ENCODE measurements at regions not wholly inside any gene's neighbourhood (a gene's known extent, or its start where the extent isn't known, plus 50 kb on each side); places are given as distances from the start of the nearest gene placed in this dataset.
"Not testable (repeated sequence)": the region's sequence is repeated elsewhere in the genome, so short reads cannot be mapped to it uniquely, and the experiment has no call there.

DNA sequence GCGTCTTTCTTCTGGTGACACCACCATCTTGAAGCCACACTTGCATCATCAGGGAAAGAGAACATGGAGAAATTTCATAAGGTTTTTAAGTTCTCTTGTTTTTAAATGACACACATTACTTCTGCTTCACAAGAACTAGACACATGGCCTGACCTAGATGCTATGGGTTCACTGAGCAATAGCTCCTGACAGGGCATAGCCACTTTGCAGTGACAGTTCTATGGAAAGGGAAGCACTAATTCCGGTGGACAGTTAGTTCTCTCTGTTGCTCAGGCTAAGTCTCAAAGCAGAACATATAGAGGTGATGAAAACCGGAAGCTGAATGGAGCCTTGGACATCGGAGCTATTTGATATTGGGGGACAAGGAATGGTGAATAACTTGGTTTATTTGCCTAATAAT, 940.1 kb upstream of the WWC1 start:
- DNase-seq, result no peak

DNA sequence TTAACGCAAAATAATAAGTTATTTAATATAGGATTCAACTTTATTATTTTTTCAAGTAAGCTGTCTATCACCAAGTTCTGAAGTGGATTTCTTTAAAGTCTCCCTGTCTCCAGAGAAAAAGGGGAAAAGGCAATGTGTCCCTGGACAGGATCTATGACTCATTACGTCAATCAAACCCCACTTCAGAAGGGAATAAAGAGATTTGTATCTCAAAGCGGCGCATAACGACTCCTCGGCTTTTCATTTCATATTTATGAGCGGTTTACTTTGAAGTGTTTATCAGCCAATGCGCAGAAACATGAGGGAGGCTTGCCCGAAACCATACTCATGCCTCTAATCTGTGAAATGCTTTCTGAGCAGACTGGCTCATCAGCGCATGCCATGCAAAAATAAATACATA, 938.6 kb upstream of the WWC1 start:
- DNase-seq, result no peak

DNA sequence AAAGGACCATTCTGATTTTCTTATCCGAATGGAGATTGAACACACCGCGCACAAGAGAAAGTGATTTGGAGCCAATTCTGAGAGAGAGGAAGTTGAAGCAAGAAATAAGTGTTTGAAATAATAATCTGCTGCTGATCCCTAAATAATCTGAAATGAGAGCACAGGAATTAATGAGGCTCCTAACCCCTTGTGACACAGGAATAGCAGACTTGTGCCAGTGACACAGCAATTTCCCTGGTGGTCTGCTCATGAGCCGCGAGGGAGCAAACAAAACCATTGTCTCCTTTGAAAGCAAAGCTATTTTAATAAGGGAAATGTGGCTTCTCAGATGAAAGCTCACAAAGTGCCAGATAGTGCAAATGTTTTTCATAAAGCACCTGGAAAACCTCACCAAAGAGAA, 936.1 kb upstream of the WWC1 start:
- DNase-seq, result no peak

DNA sequence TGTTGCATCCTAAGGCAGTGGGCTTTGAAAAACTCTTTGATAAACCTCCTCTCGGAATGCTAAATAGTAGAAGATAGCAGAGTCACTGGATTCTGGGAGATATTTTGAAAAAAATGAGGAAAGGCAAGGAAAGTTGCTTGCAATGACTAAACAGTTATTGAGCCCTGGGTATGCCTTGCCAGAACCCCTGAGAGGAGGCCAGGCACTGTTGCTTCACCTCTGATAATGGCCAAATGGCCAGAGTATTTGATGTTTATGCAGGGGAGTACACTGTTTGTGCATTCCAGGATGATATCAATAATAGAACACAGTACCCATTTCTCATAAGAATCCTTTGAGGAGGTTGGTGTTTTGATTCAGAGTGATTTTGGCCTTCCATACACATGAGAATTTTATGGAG, 935.1 kb upstream of the WWC1 start:
- no peak for DNase-seq

DNA sequence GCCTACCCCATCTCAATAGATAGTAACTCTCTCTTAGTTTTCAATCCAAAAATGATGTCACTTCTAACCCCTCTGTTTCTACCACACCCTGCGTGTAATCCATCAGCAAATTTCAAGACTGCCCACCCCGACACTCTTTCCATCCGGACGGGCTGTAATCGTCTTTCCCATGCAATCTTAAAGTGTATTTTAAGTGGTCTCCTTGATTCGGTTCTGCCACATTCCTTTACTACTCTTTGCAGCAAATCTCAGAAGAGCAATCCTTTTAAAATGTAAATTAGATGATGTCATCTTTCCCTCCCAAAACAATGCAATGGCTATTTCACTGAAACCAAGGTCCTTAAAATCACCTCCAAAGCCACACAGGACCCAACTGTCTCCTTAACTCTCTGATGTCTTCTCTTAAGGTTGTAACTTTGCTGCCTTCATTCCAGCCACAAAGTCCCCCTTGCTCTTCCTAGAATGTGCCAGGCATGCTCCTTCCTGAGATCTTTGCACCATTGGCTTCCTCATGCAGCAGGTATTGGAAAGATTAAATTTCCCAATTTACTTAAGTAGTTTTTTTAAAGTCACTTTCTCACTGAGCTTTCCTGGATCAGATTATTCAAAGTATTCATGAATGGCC, 932.5 kb upstream of the WWC1 start:
- no peak for DNase-seq

DNA sequence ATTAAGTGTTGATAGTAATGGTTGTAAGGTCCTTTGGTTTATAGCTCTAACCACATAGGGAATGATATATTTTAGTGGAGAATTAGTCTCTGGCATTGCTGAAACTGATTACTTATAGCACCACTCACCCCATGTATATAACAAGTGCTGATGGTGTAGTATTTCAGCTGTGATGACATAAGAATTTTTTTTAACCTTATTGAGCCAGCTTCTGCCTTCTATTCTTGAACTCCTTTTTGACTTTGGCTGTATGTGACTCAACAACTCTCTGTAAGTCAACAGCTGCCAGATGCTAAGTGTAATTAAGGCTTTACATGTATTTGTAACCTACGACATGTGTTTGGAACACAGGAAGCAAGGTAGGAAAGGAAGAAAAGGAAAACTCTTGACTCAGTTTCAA, 929.6 kb upstream of the WWC1 start:
- no peak for DNase-seq

DNA sequence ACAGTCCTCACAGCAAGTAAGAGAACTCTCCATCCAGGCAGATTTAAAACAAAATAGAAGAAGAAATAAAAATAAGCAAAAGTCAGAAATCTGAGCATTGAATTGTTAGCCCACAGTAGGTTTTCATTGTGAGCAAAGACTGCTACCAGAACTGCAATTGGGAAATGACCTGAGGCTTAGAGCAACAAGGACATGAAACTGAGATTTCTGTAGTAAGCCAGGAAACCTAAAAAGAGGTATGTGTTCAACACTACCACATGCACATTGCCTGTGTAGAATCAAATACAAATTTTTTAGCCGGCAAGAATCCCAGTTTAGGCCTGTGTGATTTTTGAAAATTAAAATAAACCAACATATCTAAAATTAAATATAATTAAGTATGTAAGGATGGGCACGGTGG, 928.4 kb upstream of the WWC1 start:
- DNase-seq, result no peak

DNA sequence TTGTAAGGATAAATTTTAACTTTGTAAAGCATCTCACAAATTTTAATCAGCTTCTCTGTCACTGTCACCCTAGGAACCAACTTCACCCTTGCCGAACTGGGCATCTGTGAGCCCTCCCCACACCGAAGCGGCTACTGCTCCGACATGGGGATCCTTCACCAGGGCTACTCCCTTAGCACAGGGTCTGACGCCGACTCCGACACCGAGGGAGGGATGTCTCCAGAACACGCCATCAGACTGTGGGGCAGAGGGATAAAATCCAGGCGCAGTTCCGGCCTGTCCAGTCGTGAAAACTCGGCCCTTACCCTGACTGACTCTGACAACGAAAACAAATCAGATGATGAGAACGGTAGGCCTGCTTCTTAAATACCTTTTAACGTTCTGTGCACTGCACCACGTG, 916.3 kb upstream of the WWC1 start:
- DNase-seq, result no peak

DNA sequence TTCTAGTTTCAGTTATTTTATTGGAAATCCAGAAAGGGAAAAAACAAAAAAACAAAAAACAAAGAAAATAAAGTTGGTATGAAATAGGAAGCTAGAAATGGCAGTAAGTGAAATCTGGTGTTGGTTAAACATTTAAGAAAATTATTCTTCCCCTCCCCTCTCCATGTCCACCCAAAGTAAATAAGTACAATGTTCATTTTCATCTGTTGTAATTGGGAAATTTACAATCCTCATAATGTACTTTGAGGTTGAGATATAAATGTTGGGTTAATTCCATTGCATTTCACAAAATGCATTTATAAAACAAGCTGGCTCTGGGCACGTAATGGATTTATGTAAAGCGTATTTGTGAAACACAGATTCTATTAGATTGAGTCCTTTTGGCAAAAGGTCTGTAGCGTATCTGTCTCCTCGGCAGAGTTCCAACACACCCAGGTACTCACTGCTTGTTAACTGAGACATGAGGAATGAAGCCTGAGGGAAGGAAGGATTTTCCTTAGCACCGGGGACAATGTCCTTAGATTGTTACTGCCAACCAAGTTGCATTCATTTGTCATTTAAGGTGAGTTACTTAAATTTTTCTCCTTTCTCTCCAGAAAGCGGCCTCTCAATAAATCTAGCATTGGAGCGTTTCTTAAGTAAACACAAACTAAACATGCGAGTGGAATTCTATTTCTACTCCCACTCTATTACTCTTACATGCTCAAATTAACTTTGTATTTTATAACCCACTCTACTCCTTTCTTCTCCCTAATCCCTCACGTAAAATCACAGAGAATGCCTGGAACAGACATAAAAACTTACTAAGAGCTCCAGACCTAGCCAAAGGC, 912.3 kb upstream of the WWC1 start:
- no peak for DNase-seq

DNA sequence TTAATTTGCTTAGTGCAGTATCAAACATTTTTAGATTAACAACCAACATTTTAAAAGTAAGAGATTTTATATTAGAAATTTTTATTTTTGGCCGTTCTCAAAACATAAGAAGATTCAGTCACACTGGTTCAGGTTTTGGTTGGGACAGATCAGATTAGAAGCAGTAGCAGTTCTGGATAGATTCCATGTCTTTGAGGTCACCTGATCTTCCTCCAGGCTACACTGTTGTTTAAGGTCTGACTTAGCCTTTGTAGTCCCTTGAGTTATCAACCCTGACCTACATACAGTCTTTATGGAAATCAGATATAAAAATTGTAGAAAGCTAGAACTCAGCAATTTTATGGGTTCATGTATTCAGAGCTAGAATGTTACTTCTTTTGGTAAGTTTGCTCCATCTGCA, 910.0 kb upstream of the WWC1 start:
- DNase-seq, result no peak

DNA sequence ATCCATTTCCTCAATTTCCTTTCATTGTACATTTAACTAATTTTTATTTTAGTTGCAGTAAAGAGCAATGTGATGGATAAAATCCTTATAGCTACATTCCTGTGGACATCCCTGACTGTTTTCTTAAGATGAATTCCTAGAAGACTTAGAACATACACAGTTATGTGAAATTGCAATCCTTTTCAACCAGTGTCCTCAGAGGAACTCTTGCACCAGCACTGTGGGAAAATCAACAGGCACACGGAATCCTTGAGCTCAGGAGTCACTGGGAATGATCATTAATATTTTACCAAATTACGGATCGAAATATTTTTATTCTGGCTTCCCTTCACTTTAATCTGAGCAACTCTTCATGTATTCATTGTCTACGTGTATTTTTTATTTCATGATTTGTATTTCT, 901.9 kb upstream of the WWC1 start:
- no peak for DNase-seq

DNA sequence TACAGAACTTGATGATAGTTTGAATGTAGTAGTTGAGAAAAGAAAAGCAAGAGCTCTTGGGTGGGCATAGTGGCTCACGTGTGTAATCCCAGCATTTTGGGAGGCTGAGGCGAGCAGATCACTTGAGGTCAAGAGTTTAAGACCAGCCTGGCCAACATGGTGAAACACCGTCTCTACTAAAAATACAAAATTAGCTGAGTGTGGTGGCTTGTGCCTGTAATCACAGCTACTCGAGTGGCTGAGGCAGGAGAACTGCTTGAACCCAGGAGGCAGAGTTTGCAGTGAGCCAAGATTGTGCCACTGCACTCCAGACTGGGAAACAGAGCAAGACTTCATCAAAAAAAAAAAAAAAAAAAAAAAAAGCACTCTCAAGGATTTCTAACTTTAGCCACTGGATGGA, 900.2 kb upstream of the WWC1 start:
- not testable (repeated sequence) for DNase-seq

DNA sequence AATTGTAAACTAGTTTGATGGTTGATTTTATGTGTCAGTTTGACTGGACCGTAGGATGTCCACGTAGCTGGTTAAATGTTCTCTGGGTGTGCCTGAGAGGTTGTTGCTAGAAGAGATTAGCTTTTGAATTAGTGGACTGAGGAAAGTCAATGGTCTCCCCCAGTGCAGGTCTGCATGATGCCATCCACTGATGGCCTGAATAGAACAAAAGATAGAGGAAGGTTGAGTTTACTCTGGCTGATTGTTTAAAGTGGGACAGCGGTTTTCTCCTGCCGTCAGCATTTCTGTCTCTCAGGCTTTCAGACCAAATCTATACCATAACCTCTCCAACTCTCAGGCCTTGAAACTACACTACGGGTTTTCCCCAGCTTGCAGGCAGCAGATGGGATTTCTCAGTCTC, 899.2 kb upstream of the WWC1 start:
- no peak for DNase-seq

DNA sequence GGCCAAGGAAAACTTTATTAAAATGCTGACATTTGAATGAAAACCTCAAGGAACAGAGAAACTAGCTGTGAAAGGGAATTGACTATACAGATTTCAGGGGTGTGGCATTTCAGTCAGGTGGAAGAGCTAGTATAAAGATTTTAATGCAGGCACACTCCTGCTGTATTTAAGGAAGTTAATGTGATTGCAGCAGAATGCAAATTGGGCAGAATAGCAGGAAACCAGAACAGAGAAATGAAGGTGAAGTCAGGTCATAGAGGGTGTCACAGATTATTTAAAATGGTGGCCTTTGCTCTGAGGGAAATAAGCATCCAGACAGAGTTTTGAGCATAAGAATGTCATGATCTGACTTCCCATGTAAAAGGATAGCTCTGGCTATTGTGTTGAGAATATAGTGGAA, 898.1 kb upstream of the WWC1 start:
- DNase-seq, result no peak

DNA sequence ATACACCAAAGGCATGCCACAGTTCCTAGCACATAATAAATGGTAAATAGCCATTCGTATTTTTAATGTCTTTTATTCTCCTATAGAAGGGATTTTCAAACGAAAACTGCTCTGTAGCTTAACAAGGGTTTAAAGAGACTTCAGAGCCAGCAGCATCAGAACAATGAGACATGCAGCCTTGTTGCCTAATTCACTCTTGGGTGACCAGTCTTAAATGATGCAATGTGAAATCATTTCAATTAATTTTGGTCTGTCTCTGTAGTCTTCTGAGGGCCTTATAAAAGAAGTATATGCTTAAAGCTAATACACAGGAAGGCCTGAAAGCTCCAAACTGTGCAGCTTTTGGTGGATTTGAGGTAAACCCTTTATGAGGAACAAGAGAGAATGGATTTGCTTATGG, 888.8 kb upstream of the WWC1 start:
- no peak for DNase-seq

DNA sequence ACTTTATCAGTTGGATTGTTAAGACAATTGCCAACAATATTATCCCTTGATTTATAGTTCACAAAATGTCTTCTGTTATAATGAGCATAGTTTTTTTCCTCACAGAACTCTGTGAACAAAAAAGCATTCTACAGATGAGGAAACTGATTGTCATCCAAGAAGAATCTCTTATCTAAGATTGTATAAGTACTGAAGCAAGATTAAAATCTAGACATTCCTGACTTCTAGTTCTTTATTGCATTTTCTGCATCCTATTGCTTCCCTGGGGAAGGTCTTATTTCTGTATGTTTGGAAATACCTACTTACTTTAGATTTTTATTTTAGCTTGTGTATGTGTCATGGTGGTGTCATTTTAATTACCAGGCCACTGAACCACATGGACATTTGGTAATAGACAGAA, 884.9 kb upstream of the WWC1 start:
- no peak for DNase-seq

DNA sequence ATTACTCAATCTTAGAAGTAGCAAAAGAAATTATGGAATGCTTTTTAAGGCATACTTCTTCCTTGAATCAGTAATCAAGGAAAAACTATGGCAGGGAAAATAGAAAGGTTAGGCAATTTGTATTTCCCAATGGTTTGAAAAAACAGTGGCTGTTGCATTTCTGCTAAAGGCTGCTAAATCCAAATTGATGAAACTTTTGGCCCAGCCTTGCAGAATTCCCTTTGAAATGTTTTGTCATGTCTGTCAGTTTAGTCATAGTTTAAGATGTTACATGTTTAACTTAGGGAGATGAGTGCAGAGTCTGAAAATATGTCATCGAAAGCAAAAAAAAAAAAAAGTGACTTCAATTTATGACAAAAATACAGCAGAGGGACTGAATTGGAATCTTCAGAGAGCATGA, 878.9 kb upstream of the WWC1 start:
- DNase-seq, result no peak

DNA sequence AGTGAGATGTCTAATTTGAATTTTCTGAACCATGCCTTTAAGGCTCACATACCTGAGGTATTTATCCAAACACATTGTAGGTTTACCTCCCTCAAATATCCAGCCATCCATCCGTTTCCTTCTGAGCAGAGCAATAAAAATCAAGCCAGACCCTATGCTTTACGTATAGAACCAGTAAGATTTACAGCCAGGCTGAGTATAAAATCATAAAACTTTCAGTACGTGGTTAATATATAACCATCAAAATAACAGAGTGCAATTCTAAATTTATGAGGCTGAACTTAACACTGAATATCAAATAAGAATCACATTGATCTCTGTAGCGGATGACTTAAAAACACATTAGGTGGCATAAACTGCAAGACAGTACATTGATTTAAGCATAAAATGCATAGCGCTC, 877.9 kb upstream of the WWC1 start:
- DNase-seq, result no peak

DNA sequence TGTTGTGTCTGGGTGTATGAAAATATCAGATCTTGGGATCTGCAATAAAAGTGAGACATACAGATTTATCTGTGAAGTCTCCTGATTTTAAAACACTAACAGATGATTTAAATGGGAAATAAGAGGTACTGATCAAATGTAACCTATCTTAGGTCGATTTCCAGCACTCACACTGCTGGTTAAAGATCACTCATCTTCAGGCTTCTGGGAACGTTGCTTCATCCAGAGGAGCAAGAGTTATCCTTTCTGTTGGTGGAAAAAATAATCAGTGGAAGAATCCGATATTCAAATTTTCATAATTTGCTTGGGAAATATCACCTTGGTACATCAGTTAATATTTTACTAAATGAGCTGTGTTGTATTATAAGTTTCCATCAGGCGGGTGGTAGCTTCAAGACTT, 876.8 kb upstream of the WWC1 start:
- no peak for DNase-seq

DNA sequence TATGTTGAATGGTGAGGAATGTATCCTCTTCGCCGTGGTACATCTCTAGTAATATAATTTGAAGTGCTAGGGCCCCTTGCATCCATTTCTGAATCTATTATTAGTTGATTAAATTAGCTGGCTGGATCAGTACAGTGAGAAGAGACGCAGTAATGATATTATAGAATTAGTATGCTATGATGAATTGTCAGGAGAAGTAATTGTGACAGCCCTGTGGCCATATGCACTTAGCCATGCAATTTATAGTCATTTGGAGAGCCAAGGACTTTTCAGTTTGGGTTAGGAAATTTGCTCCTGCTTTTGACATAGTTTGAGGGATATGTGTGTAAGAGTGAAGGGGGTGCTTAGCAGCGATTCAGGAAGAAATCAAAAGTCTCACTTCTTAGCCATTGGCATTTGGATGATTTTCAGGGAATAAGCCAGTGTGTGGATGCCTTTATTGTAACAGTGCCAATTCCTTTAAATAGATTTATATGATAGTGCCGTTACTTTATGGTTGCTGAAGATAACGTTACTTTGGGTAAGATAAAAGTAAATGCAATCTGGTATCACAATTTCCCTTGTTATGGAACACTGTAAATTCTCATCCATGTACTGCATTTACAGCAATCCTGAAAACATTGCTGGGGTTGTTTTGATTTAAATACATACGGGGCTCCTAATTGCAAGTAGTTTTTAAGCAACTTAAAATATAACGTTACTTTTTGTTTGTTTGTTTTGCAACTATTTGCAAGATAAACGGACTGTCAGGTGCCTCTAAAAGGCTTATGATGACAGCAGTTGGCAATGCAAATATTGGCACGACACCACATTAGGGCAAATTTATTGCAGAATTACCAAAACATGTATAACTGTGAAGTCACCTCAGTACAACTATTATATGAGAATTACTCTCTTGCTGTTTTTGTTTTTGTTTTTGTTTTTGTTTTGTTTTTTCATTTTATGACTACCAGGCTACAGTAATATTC, 875.4 kb upstream of the WWC1 start:
- no peak for DNase-seq

DNA sequence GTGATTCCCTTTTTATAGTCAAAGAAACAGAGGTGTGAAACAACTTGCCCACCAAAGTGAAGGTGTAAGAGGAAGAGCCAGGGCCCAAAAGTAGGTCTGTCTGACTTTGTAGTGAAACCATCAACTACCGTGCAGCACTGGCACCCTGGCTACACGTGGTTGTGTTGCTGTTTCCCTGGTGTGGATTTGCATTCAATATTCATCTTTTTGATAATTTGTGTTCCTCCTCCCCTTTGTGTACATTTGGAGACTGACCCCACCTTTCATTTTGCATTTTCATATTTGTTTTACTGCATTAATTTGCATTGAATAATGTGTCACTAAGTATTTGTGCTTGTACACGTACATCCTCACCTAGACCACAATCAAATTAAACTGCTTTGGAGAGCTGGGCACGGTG, 873.8 kb upstream of the WWC1 start:
- no peak for DNase-seq

DNA sequence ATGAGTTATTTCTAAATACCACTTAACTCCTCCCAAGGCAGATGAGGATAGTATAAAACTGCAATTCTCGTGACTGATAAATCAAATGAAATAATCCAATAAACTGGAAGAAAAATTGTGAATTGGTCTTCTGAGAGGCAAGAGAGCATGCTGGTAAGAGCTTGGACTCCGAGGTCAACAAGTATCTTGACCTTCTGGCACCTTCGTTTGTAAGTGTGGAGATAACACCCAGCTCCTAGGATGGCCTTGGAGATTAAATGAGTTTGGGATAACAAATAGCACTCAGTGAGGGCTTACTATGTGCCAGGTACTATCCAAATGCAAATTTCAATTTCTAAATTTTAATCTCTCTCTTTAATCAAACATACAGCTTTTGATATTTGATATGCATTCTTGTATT, 866.3 kb upstream of the WWC1 start:
- no peak for DNase-seq

DNA sequence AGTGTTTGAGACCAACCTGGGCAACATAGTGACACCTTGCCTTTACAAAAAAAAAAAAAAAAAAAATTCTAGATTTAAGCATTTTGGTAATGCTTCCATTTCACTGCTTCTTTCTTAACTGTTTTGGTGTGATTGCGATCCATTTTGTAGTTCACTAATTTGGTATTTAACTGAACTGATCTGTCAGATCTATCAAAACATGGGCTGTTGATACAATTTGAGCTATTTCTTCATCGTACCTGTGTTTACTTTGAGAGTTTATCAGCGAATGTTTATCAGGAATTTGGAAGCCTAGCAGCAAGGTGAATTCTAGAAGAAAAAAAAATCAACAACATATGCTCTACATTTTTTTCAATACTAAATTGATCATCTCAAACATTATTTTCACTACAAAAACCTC, 864.9 kb upstream of the WWC1 start:
- DNase-seq, result no peak

DNA sequence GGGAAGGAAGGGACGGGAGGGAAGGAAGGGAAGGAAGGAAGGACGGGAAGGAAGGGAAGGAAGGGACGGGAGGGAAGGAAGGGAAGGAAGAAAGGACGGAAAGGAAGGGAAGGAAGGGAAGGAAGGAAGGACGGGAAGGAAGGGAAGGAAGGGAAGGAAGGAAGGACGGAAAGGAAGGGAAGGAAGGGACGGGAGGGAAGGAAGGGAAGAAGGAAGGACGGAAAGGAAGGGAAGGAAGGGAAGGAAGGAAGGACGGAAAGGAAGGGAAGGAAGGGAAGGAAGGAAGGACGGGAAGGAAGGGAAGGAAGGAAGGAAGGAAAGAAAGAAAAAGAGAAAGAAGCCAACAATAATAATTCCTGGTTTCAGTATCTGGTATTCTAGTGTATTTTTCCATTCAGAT, 863.8 kb upstream of the WWC1 start:
- DNase-seq, result not testable (repeated sequence)
